ENCODE measurements at regions not wholly inside any gene's neighbourhood (a gene's known extent, or its start where the extent isn't known, plus 50 kb on each side); places are given as distances from the start of the nearest gene placed in this dataset.

DNA sequence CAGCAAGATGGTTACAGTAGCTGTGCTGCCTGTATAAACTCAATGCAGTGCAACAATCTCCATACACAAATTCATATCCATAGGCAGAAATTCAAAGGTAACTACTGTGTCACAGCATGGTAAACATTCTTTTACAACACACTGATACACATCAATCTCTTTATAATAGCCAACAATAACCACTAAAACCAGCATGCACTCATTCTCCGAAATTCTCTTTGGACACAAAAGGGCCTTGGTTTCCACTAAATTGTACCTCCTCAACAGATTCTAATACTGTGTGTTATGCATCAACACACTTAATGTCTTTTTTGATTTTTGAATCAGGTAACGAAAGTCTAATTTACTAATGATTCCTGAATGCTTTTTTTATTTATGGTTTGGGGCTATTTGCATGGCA is 1323.7 kb downstream of the GRIK2 start:
- no peaks in the 10 kb centered on the region for H3K9me3 ChIP-seq
- 66% methylated on average over 2 of the region's 2 CpGs for WGBS (ENCODE audit: low lambda C conversion rate)
- H4K20me1 ChIP-seq (ENCODE audit: insufficient read depth) = no peaks in the 10 kb centered on the region
- H2AFZ ChIP-seq (ENCODE audit: low read depth) = no peak overlapping the region
- H3K9me2 ChIP-seq = no peaks in the 10 kb centered on the region
- no peaks in the 10 kb centered on the region for H3K79me2 ChIP-seq (ENCODE audit: insufficient read depth)
- H3K4me2 ChIP-seq = no peak overlapping the region
- DNase-seq = no peak
- no peaks in the 10 kb centered on the region for H3K36me3 ChIP-seq (replicated peaks in 1 of 2; ENCODE audit: control insufficient read depth in 1 of 2, insufficient read depth in 2 of 2, low read length in 1 of 2)
- no peak overlapping the region for H3K27ac ChIP-seq (ENCODE audit: low read depth in 2 of 2, low read length in 1 of 2)
- no peaks in the 10 kb centered on the region for H3K27me3 ChIP-seq (ENCODE audit: insufficient read depth)
- CTCF ChIA-PET = no interaction called here
- TF ChIP-seq TEAD4 (IDR thresholded peaks at IDR 0.05; ENCODE audit: borderline replicate concordance, insufficient read depth) = no peak
- TF ChIP-seq TCF12 (IDR thresholded peaks at IDR 0.05) = no peak
- TF ChIP-seq, protein P1, sequence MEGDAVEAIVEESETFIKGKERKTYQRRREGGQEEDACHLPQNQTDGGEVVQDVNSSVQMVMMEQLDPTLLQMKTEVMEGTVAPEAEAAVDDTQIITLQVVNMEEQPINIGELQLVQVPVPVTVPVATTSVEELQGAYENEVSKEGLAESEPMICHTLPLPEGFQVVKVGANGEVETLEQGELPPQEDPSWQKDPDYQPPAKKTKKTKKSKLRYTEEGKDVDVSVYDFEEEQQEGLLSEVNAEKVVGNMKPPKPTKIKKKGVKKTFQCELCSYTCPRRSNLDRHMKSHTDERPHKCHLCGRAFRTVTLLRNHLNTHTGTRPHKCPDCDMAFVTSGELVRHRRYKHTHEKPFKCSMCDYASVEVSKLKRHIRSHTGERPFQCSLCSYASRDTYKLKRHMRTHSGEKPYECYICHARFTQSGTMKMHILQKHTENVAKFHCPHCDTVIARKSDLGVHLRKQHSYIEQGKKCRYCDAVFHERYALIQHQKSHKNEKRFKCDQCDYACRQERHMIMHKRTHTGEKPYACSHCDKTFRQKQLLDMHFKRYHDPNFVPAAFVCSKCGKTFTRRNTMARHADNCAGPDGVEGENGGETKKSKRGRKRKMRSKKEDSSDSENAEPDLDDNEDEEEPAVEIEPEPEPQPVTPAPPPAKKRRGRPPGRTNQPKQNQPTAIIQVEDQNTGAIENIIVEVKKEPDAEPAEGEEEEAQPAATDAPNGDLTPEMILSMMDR (IDR thresholded peaks at IDR 0.05) = no peak
- TF ChIP-seq YY1 (IDR thresholded peaks at IDR 0.05; ENCODE audit: low read depth) = no peak
- no peak for TF ChIP-seq NFIC (IDR thresholded peaks at IDR 0.05; ENCODE audit: borderline replicate concordance)
- TF ChIP-seq FOXM1 (IDR thresholded peaks at IDR 0.05; ENCODE audit: low read depth) = no peak
- TF ChIP-seq, protein P2, sequence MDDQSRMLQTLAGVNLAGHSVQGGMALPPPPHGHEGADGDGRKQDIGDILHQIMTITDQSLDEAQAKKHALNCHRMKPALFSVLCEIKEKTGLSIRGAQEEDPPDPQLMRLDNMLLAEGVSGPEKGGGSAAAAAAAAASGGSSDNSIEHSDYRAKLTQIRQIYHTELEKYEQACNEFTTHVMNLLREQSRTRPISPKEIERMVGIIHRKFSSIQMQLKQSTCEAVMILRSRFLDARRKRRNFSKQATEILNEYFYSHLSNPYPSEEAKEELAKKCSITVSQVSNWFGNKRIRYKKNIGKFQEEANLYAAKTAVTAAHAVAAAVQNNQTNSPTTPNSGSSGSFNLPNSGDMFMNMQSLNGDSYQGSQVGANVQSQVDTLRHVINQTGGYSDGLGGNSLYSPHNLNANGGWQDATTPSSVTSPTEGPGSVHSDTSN (IDR thresholded peaks at IDR 0.05) = no peak
- no peak for TF ChIP-seq SMC3 (IDR thresholded peaks at IDR 0.05; ENCODE audit: low read depth, low read length)
- no peak for TF ChIP-seq EZH2phosphoT487 (IDR thresholded peaks at IDR 0.05; ENCODE audit: borderline replicate concordance, low read depth)
- TF ChIP-seq, protein P3, sequence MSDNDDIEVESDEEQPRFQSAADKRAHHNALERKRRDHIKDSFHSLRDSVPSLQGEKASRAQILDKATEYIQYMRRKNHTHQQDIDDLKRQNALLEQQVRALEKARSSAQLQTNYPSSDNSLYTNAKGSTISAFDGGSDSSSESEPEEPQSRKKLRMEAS (IDR thresholded peaks at IDR 0.05; ENCODE audit: low read depth) = no peak
- TF ChIP-seq, protein P4, sequence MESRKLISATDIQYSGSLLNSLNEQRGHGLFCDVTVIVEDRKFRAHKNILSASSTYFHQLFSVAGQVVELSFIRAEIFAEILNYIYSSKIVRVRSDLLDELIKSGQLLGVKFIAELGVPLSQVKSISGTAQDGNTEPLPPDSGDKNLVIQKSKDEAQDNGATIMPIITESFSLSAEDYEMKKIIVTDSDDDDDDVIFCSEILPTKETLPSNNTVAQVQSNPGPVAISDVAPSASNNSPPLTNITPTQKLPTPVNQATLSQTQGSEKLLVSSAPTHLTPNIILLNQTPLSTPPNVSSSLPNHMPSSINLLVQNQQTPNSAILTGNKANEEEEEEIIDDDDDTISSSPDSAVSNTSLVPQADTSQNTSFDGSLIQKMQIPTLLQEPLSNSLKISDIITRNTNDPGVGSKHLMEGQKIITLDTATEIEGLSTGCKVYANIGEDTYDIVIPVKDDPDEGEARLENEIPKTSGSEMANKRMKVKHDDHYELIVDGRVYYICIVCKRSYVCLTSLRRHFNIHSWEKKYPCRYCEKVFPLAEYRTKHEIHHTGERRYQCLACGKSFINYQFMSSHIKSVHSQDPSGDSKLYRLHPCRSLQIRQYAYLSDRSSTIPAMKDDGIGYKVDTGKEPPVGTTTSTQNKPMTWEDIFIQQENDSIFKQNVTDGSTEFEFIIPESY (IDR thresholded peaks at IDR 0.05; ENCODE audit: borderline replicate concordance, low read depth) = no peak
- no peak for TF ChIP-seq FOSL2 (IDR thresholded peaks at IDR 0.05; ENCODE audit: borderline replicate concordance, low read depth)
- no peak for TF ChIP-seq POLR2AphosphoS5 (IDR thresholded peaks at IDR 0.05; ENCODE audit: low read depth, low read length)
- TF ChIP-seq GATA2 (CRISPR knock-in tag; IDR thresholded peaks at IDR 0.05) = no peak
- no peak for TF ChIP-seq RFX5 (IDR thresholded peaks at IDR 0.05; ENCODE audit: low read length)
- TF ChIP-seq RAD21 (IDR thresholded peaks at IDR 0.05; ENCODE audit: low read length) = no peak
- no peak for TF ChIP-seq FOXJ3 (CRISPR knock-in tag; IDR thresholded peaks at IDR 0.05)
- H3K4me1 ChIP-seq (ENCODE audit: control insufficient read depth in 1 of 2, insufficient read depth in 2 of 2, low read depth in 1 of 2, low read length in 1 of 2) = no peaks in the 10 kb centered on the region
- H3K9ac ChIP-seq = no peak overlapping the region
- no peaks in the 10 kb centered on the region for H3F3A ChIP-seq (replicated peaks; ENCODE audit: insufficient read depth)
- H3K4me3 ChIP-seq (ENCODE audit: low read depth in 2 of 2, low read length in 1 of 2) = no peak overlapping the region
- POLR2A ChIA-PET = no interaction called here
